ENCODE measurements at regions not wholly inside any gene's neighbourhood (a gene's known extent, or its start where the extent isn't known, plus 50 kb on each side); places are given as distances from the start of the nearest gene placed in this dataset.

GRCh38 chr17:36848008-36848902 lies 89.0 kb upstream of the LHX1 start:
- TF ChIP-seq YY1 (IDR thresholded peaks at IDR 0.05; ENCODE audit: insufficient read depth, insufficient read length) (no peak), ZNF274 (IDR thresholded peaks at IDR 0.05; ENCODE audit: low read depth, low read length) (no peak)

All from NT2/D1 (cell line).